ENCODE measurements at regions not wholly inside any gene's neighbourhood (a gene's known extent, or its start where the extent isn't known, plus 50 kb on each side); places are given as distances from the start of the nearest gene placed in this dataset.

- DNase-seq (no peak), ATAC-seq (ENCODE audit: insufficient read depth, low FRiP score) (no peak)
- peaks cover 0 to 8% (median 3%) of the 10 kb centered on the region in 4 donors for H3K9me3 ChIP-seq (ENCODE audit: control insufficient read depth in 4 of 4, insufficient read depth in 3 of 4, low read length in 3 of 4)
- no peak overlapping the region for H3K27ac ChIP-seq (ENCODE audit: low read depth in 1 of 2, low read length in 1 of 2)
- H3K36me3 ChIP-seq (ENCODE audit: control insufficient read depth in 4 of 4, insufficient read depth in 4 of 4, low read length in 4 of 4): no peaks in the 10 kb centered on the region
- WGBS, 2 donors: 88 to 93% methylated on average over 14 of the region's 14 CpGs
- no peaks in the 10 kb centered on the region for H3K27me3 ChIP-seq (ENCODE audit: control insufficient read depth in 3 of 3, insufficient read depth in 3 of 3, low read length in 2 of 3)
- H3K9ac ChIP-seq (ENCODE audit: insufficient read depth in 1 of 2, low read length in 2 of 2): no peak overlapping the region
- TF ChIP-seq CTCF (IDR thresholded peaks at IDR 0.05; ENCODE audit: control extremely low read depth, extremely low read depth): no peak
- H3K4me3 ChIP-seq: no peak overlapping the region
- H3K4me1 ChIP-seq (ENCODE audit: control insufficient read depth in 5 of 5, insufficient read depth in 5 of 5, low read length in 5 of 5): no peaks in the 10 kb centered on the region
Measured at GRCh38 chr16:35414139-35414538, 1954.7 kb downstream of the TP53TG3F start.

- no peak for DNase-seq
- no peak overlapping the region for H3K4me3 ChIP-seq
- H3K27ac ChIP-seq (ENCODE audit: low read depth in 1 of 2, low read length in 1 of 2): no peak overlapping the region
- ATAC-seq (ENCODE audit: insufficient read depth, low FRiP score): no peak
- H3K36me3 ChIP-seq (ENCODE audit: control insufficient read depth in 4 of 4, insufficient read depth in 4 of 4, low read length in 4 of 4): no peaks in the 10 kb centered on the region
- H3K9ac ChIP-seq (ENCODE audit: insufficient read depth in 1 of 2, low read length in 2 of 2): no peak overlapping the region
- WGBS, 2 donors: 80 to 81% methylated on average over 19 of the region's 19 CpGs
- peaks cover 0 to 10% (median 4%) of the 10 kb centered on the region in 4 donors for H3K9me3 ChIP-seq (ENCODE audit: control insufficient read depth in 4 of 4, insufficient read depth in 3 of 4, low read length in 3 of 4)
- H3K4me1 ChIP-seq (ENCODE audit: control insufficient read depth in 5 of 5, insufficient read depth in 5 of 5, low read length in 5 of 5): no peaks in the 10 kb centered on the region
- no peaks in the 10 kb centered on the region for H3K27me3 ChIP-seq (ENCODE audit: control insufficient read depth in 3 of 3, insufficient read depth in 3 of 3, low read length in 2 of 3)
- no peak for TF ChIP-seq CTCF (IDR thresholded peaks at IDR 0.05; ENCODE audit: control extremely low read depth, extremely low read depth)
Measured at GRCh38 chr16:35414563-35414962, 1955.2 kb downstream of the TP53TG3F start.

- WGBS, 2 donors: 48 to 56% methylated on average over 32 of the region's 32 CpGs
- H3K27me3 ChIP-seq (ENCODE audit: control insufficient read depth in 3 of 3, insufficient read depth in 3 of 3, low read length in 2 of 3): no peaks in the 10 kb centered on the region
- H3K9ac ChIP-seq (ENCODE audit: insufficient read depth in 1 of 2, low read length in 2 of 2): no peak overlapping the region
- H3K4me1 ChIP-seq (ENCODE audit: control insufficient read depth in 5 of 5, insufficient read depth in 5 of 5, low read length in 5 of 5): no peaks in the 10 kb centered on the region
- no peak overlapping the region for H3K4me3 ChIP-seq
- H3K9me3 ChIP-seq (ENCODE audit: control insufficient read depth in 4 of 4, insufficient read depth in 3 of 4, low read length in 3 of 4): peaks cover 0 to 17% (median 4%) of the 10 kb centered on the region in 4 donors
- H3K36me3 ChIP-seq (ENCODE audit: control insufficient read depth in 4 of 4, insufficient read depth in 4 of 4, low read length in 4 of 4): no peaks in the 10 kb centered on the region
- ATAC-seq (ENCODE audit: insufficient read depth, low FRiP score) (no peak), DNase-seq (no peak)
- no peak for TF ChIP-seq CTCF (IDR thresholded peaks at IDR 0.05; ENCODE audit: control extremely low read depth, extremely low read depth)
- H3K27ac ChIP-seq (ENCODE audit: low read depth in 1 of 2, low read length in 1 of 2): no peak overlapping the region
Measured at GRCh38 chr16:35425270-35425669, 1965.9 kb downstream of the TP53TG3F start.
